ENCODE measurements at regions not wholly inside any gene's neighbourhood (a gene's known extent, or its start where the extent isn't known, plus 50 kb on each side); places are given as distances from the start of the nearest gene placed in this dataset.

DNA sequence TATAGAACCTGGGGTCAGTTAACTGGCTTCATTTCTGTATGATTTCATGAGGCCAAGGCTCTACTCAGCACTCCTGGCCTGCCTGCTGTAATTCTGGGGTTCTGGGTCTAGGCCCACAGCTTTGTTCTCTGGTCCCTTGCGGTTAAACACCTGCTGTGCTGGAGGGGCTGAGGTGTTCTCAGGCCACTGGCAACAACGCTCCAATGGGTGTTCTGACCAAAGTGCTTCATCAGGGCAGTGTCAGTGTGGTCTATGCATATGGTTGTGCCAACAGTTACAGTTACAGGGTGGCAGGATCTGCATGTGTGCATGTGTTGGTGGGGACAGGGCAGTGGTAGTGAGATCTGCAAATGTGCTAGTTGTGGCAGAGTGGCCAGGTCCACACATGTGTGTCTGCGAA is 64.1 kb upstream of the GMNC start:
- Histone ChIP-seq H3K79me2 (ENCODE audit: insufficient read depth, low read depth, low read length) (no peaks in the 10 kb centered on the region), H3K4me2 (ENCODE audit: low read length) (no peak overlapping the region), H3K4me1 (ENCODE audit: insufficient read depth, low read length, poor library complexity, severe bottlenecking) (no peaks in the 10 kb centered on the region), H2AFZ (ENCODE audit: low read length) (no peak overlapping the region), H3K36me3 (ENCODE audit: insufficient read depth, low read length) (no peaks in the 10 kb centered on the region), H4K20me1 (ENCODE audit: insufficient read depth, low read length) (no peaks in the 10 kb centered on the region), H3K4me3 (ENCODE audit: low read depth, low read length, poor library complexity, severe bottlenecking) (no peak overlapping the region), H3K27ac (ENCODE audit: low read depth, low read length, poor library complexity, severe bottlenecking) (no peak overlapping the region), H3K9me2 (ENCODE audit: insufficient read depth, low read length) (no peaks in the 10 kb centered on the region), H3K9me3 (ENCODE audit: low read length) (no peaks in the 10 kb centered on the region)
- DNase-seq (ENCODE audit: low spot score) = no peak
- ChIA-PET POLR2A (interaction anchor here (0.6 to 1.2 kb wide), 5 partner anchors 10 to 1494 kb away, joined by 3 to 5 read pairs (median 3); no protein-coding TSS in a partner anchor), CTCF (ENCODE audit: unreplicated experiment) (no interaction called here)
- no TSS peak for BruUV-seq (replicated peaks)
- intact Hi-C loops (cut with micrococcal nuclease; ENCODE audit: unreplicated experiment) = no loop called here
- TF ChIP-seq, protein P1, sequence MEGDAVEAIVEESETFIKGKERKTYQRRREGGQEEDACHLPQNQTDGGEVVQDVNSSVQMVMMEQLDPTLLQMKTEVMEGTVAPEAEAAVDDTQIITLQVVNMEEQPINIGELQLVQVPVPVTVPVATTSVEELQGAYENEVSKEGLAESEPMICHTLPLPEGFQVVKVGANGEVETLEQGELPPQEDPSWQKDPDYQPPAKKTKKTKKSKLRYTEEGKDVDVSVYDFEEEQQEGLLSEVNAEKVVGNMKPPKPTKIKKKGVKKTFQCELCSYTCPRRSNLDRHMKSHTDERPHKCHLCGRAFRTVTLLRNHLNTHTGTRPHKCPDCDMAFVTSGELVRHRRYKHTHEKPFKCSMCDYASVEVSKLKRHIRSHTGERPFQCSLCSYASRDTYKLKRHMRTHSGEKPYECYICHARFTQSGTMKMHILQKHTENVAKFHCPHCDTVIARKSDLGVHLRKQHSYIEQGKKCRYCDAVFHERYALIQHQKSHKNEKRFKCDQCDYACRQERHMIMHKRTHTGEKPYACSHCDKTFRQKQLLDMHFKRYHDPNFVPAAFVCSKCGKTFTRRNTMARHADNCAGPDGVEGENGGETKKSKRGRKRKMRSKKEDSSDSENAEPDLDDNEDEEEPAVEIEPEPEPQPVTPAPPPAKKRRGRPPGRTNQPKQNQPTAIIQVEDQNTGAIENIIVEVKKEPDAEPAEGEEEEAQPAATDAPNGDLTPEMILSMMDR (conservative IDR thresholded peaks at IDR 0.05; ENCODE audit: low read length) = no peak
- TF ChIP-seq EZH2phosphoT487 (IDR thresholded peaks at IDR 0.05; ENCODE audit: borderline replicate concordance, low read depth, low read length) = no peak

DNA sequence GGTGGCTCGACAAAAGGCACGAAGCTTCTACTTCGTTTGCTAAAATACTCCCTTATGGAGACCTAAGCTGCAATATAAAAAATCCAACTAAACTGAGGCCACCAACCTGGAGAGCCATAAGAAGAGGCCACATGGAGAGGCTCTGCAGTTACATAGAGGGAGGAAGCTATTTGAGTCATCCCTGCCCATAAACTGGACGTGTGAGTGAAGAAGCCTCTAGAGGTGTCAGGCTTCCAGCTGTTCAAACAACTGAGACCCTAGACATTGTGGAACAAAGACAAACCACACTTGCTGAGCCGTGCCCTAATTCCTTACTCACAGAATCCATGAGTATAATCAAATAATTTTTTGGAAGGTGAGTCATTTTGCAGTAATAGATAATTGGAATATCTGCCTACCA is 50.2 kb upstream of the GMNC start:
- Histone ChIP-seq H3K4me2 (ENCODE audit: low read length) (no peak overlapping the region), H2AFZ (ENCODE audit: low read length) (no peak overlapping the region), H3K9me3 (ENCODE audit: low read length) (no peaks in the 10 kb centered on the region), H3K4me3 (ENCODE audit: low read depth, low read length, poor library complexity, severe bottlenecking) (no peak overlapping the region), H3K79me2 (ENCODE audit: insufficient read depth, low read depth, low read length) (no peaks in the 10 kb centered on the region), H3K27ac (ENCODE audit: low read depth, low read length, poor library complexity, severe bottlenecking) (no peak overlapping the region), H3K36me3 (ENCODE audit: insufficient read depth, low read length) (no peaks in the 10 kb centered on the region), H4K20me1 (ENCODE audit: insufficient read depth, low read length) (no peaks in the 10 kb centered on the region), H3K4me1 (ENCODE audit: insufficient read depth, low read length, poor library complexity, severe bottlenecking) (no peaks in the 10 kb centered on the region), H3K9me2 (ENCODE audit: insufficient read depth, low read length) (no peaks in the 10 kb centered on the region)
- intact Hi-C loops (cut with micrococcal nuclease; ENCODE audit: unreplicated experiment) = no loop called here
- ChIA-PET CTCF (ENCODE audit: unreplicated experiment) (no interaction called here), POLR2A (interaction anchor here (0.6 kb wide), 1 partner anchor 842 kb away, joined by 3 read pairs; no protein-coding TSS in a partner anchor)
- TF ChIP-seq, protein P1 (conservative IDR thresholded peaks at IDR 0.05; ENCODE audit: low read length) = no peak
- no peak for TF ChIP-seq EZH2phosphoT487 (IDR thresholded peaks at IDR 0.05; ENCODE audit: borderline replicate concordance, low read depth, low read length)
- DNase-seq (ENCODE audit: low spot score) = no peak
- no TSS peak for BruUV-seq (replicated peaks)
